Esophagus muscularis mucosa (tissue), 3 donors: ENCODE measurements at regions not wholly inside any gene's neighbourhood (a gene's known extent, or its start where the extent isn't known, plus 50 kb on each side); places are given as distances from the start of the nearest gene placed in this dataset.

Source experiments
- CTCF ChIP-seq, 3 experiments: fragments of 200-600 bp in 2 of 3; fragments of 450-650 bp in 1 of 3; sonication (generic) in 2 of 3; IDR thresholded peaks; one replicate each; pipeline ENCODE4 v1.5.1; 2017 to 2019; ENCODE audit warnings: antibody characterized with exemption in 3 of 3, mild to moderate bottlenecking in 2 of 3, moderate library complexity in 1 of 3
- POLR2A ChIP-seq: fragments of 450-650 bp; IDR thresholded peaks from one replicate; pipeline ENCODE4 v1.6.1; 2017; ENCODE audit warnings: antibody characterized with exemption, moderate library complexity, mild to moderate bottlenecking, low read depth
- POLR2AphosphoS5 ChIP-seq, 2 donors: sonication (generic); formaldehyde crosslinking; IDR thresholded peaks; one replicate each; pipeline ENCODE4 v1.6.1; 2017; ENCODE audit warnings: antibody characterized with exemption in 2 of 2

- TF ChIP-seq POLR2AphosphoS5 (IDR thresholded peaks at IDR 0.05), result no peak
- no peak for TF ChIP-seq POLR2A
- no peak for TF ChIP-seq CTCF (IDR thresholded peaks at IDR 0.05)
Measured at GRCh38 chr18:78546281-78546680, 433.3 kb upstream of the SALL3 start.
